GM19467 (cell line): ENCODE measurements at regions not wholly inside any gene's neighbourhood (a gene's known extent, or its start where the extent isn't known, plus 50 kb on each side); places are given as distances from the start of the nearest gene placed in this dataset.
"Not testable (repeated sequence)": the region's sequence is repeated elsewhere in the genome, so short reads cannot be mapped to it uniquely, and the experiment has no call there.

ENCODE experiments used
- ATAC-seq: cut with Tn5 transposase; IDR thresholded peaks from one replicate; pipeline ENCODE4 v1.9.1; 2021; ENCODE audit warnings: mild to moderate bottlenecking, moderate library complexity; ENCODE audit not compliant: unreplicated experiment

DNA sequence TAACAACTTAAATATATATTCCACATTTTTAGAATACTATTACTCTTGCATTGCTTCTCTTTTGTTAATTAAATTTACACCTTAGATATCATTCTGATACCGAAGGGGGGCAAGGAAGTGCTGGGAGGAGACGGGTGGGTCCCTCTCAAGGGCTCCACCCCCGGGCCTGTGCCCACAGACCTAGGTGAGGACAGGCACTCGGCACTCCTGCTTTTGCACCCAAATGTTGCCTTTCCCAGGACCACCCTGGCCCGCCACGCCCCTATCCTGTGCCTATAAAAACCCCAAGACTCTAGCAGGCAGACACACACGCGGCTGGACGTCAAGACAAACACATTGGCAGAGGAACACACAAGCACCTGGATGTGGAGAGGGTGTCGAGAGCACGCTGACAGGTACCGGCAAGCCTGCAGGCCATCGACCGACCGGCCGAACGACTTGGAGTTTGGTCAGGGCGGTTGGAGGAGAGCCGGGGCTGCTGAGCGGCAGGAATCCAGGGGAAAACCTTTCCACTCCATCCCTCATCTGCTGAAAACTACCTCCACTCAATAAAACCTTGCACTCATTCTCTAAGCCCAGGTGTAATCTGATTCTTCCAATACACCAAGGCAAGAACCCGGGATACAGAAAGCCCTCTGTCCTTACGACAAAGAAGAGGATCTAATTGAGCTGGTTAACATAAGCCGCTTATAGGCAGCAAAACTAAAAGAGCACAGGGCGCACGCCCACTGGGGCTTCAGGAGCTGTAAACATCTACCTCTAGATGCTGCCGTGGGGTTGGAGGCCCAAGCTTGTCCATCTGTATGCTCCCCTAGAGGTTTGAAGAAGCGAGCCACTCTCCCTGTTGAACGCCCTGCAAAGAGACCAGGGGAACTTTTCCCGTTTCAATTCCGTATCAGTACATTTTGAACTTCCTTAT lies 197.4 kb upstream of the PRSS16 start:
- ATAC-seq: no peak

GRCh38 chr6:27052082-27052730 lies 195.3 kb upstream of the PRSS16 start:
- not testable (repeated sequence) for ATAC-seq

DNA sequence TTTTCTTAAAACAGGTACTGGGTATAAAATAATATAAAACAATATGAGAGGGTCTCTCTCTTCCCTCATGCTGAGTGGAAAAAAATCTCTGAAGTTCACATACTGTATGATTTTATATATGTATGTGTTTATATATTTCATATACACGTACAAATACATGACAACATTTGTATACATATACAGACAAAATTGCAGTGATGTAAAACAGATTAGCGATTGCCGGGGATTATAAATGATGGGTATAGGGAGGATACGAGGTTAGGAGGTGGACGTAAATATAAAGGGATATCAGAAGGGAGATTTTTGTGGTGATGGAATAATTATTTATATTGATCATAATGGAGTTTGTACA lies 194.8 kb upstream of the PRSS16 start:
- no peak for ATAC-seq

DNA sequence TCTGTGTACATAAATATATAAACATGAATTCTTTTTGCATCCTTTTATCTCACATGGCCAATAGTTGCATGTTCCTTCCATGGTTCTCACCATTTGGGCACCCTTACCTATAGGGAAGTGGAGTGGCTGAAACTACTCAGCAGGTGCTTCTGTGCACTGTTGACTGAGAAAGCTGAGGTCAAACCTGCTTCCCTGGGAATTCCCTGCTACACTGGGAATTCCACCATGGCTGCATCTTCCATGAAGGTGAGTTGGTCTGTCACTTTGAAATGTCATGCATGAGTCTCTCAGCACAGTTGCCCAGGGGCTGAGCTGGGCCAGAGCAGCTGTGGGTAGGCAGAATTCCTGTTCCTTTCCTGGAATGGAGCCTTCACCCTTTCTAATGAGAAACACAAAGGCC lies 193.8 kb upstream of the PRSS16 start:
- ATAC-seq: no peak

DNA sequence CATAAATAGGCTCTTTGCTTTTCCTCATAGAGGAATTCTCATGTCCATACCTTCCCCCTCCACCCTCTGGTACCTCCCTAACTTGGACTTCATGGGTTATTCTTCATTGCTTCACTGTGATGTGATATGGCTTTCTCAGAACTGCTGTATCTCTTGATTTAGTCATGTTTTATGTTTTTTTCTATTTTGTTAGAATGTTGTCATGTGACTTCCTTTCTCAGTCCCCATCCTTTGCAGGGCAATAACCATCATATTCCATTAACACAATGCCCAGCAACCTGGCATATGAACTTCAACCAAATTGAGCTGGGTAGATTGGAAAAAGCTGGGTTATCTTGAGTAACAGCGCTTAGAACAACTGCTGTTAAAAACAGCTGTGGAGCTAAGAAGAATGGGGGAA lies 190.9 kb upstream of the PRSS16 start:
- ATAC-seq: no peak

- ATAC-seq: no peak
Measured at GRCh38 chr6:27059621-27060425, 187.7 kb upstream of the PRSS16 start.

GRCh38 chr6:27061235-27061993 lies 186.1 kb upstream of the PRSS16 start:
- no peak for ATAC-seq

- ATAC-seq: no peak
Measured at GRCh38 chr6:27062755-27063154, 184.7 kb upstream of the PRSS16 start.

- ATAC-seq: no peak
Measured at GRCh38 chr6:27065183-27065582, 182.3 kb upstream of the PRSS16 start.

GRCh38 chr6:27066381-27066780 lies 181.1 kb upstream of the PRSS16 start:
- ATAC-seq: no peak

DNA sequence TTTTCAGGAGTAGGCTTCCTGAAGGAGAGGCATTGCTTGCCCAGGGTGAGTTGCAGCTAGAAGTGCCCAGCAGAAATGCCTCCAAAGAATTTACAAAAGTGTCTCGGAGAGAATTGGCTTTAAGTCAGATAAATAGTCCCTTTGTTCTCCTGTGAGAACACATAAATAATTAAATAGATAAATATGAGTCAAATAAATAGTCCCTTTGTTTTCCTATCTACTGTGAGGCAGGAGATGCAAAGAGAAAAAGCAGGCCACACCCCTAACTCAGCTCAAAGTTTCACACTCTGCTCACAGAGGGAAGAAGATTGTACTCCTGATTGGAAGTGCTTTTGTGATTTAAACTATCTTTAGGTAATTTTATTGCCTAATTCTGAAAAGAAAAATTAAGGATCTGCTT lies 180.7 kb upstream of the PRSS16 start:
- ATAC-seq: no peak

DNA sequence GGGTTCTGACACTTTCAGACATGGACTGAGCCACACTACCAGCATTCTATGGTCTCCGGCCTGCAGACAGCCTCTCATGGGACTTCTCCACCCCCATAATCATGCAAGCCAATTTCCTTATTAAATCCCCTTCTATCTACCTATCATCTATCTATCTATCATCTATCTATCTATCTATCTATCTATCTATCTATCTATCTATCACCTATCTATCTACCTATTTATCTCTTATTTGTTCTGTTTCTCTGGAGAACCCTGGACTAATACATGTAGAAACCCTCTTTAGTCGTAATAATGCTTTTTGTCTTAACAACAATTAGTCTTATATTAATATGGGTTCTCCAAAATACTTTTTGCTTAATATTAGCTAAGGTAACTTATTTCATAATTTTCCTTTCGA lies 174.1 kb upstream of the PRSS16 start:
- ATAC-seq: no peak

DNA sequence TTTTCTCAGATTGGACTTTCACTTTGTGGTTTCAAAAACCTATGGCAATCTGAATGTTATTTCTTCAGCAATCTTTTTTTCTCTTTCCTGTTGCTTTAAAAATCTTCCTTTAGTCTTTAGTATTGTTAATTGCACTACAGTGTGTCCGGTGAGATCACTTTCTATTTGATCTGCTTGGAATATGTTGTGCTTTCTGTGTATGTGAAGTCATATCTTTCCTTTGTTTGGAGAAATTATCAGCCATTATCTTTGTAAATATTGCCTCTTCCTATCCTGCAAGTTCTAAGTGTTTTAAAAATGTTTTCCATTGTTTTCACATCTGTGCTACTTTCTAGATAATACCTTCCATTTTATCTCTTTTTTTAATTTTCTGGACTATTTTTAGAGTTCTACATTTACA lies 171.4 kb upstream of the PRSS16 start:
- ATAC-seq: no peak

- ATAC-seq: peak; percentile 76
Measured at GRCh38 chr6:27078734-27079357, 168.7 kb upstream of the PRSS16 start.

- no peak for ATAC-seq
Measured at GRCh38 chr6:27081188-27081587, 166.3 kb upstream of the PRSS16 start.

DNA sequence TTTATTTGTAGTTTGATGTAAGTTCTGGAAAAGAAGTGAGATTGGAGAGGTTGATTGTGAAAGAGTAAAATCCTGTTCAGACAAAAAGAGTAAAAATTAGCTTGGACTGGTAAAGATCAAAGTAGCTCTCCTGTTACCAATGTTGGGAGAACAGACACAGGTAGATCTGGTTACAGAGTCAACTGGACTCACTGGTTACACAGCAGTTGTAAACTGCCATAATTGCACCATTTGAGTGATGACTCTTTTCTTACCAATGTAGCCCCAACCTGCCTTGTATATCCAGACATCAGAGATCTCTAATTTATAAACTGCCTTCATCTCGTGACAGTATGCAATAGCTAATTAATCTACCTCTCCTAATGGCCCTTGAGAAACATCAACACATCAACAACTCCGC lies 165.6 kb upstream of the PRSS16 start:
- no peak for ATAC-seq

DNA sequence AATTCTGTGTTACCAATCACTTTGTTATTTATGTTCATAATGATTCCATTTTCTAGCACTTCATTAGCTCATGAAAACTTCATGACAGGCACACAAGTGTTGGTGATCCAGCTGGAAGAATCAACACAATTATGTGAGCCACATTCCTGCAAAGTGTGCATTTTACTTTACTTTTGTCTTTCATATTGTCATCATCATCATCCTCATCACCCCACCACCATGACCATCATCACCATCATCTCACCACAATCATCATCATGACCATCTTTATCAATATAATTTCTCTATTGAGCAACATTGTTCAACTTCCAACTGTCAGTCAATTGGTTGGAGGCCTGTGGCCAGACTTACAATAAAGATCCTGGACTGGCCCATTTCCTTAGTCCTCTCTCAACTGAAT lies 159.4 kb upstream of the PRSS16 start:
- ATAC-seq: no peak

DNA sequence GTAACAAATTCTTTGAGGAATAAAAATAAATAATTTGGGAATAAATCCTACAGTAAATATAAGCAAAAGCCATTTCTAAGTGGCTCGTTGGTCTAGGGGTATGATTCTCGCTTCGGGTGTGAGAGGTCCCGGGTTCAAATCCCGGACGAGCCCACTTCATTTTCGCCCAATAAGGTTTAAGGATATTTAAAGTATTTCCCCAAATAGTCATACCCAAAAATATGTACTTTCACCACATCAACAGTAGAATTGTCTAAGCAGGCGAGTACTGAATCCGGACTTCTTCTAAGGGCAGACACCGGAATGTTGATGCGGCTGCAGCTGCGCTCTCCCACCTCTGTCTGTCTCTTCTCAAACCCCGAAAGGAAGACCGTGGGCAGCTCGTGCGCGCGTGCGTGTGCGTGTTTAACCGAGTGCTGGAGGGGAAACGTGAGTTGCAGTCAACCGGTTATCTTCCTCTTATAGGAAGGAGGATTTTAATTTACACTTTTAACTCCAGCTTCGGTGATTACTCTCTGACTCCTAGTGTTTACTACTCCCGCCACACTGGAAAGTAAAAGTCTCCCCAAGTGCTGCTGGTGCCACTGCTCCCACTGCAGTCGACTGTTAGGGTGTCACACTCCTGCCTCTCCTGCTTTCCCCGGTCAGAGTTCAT lies 155.7 kb upstream of the PRSS16 start:
- ATAC-seq: no peak

DNA sequence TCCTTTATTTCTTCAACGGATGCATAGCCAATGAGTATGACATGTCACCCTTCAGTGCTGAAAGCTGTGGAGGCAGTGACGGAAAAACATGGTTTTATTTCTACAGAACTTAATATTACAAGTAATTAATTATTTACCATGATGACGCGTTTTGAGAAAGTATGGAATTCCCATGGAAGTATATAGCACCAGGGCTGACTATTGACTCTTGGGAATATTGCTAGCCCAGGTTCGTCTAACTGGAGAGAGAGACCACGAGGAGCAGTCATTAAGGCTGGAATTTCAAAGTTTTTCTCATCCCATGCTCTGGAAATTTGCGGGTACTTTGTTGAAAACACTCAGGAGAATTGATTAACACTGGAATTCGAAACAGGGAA lies 155.2 kb upstream of the PRSS16 start:
- no peak for ATAC-seq

- no peak for ATAC-seq
Measured at GRCh38 chr6:27095914-27096313, 151.6 kb upstream of the PRSS16 start.
